Neural cell (in vitro differentiated cells): ENCODE measurements at regions not wholly inside any gene's neighbourhood (a gene's known extent, or its start where the extent isn't known, plus 50 kb on each side); places are given as distances from the start of the nearest gene placed in this dataset.

Source experiments
- H2AFZ ChIP-seq: fragments of 200-600, 300-800 bp; sonication (generic), shearing (Covaris generic); 2 replicates; pipeline ENCODE4 v1.6.0; 2014; ENCODE audit warnings: low read depth, mild to moderate bottlenecking, antibody characterized with exemption, low read length, moderate library complexity
- H3F3A ChIP-seq: fragments of 200-600 bp; shearing (Covaris generic); 2 replicates; pipeline ENCODE4 v1.6.1; 2016; ENCODE audit warnings: mild to moderate bottlenecking, moderate library complexity, mixed read lengths, antibody characterized with exemption, low read length; ENCODE audit not compliant: insufficient read depth, poor library complexity, severe bottlenecking
- H3K27ac ChIP-seq: fragments of 200-600, 300-800 bp; sonication (generic), shearing (Covaris generic); 2 replicates; pipeline ENCODE4 v1.5.1; 2014; ENCODE audit warnings: mild to moderate bottlenecking, low read length, moderate library complexity
- H3K27me3 ChIP-seq: fragments of 300-800, 200-600 bp; sonication (generic), shearing (Covaris generic); 2 replicates; pipeline ENCODE4 v1.6.0; 2014; ENCODE audit warnings: mild to moderate bottlenecking, low read depth, low read length, moderate library complexity; ENCODE audit not compliant: insufficient read depth
- H3K36me3 ChIP-seq: fragments of 300-800, 200-600 bp; sonication (generic), shearing (Covaris generic); 2 replicates; pipeline ENCODE4 v1.5.1; 2014; ENCODE audit warnings: mild to moderate bottlenecking, antibody characterized with exemption, low read length, moderate library complexity; ENCODE audit not compliant: insufficient read depth
- H3K4me2 ChIP-seq: fragments of 300-800, 200-600 bp; sonication (generic), shearing (Covaris generic); 2 replicates; pipeline ENCODE4 v1.6.0; 2014; ENCODE audit warnings: mild to moderate bottlenecking, low read length
- H3K4me3 ChIP-seq: fragments of 300-800, 200-600 bp; sonication (generic), shearing (Covaris generic); 2 replicates; pipeline ENCODE4 v1.5.1; 2014; ENCODE audit warnings: mild to moderate bottlenecking, low read length, moderate library complexity
- H3K79me2 ChIP-seq: fragments of 200-600 bp; shearing (Covaris generic); replicated peaks from 2 replicates; pipeline ENCODE4 v1.6.0; 2014; ENCODE audit warnings: mild to moderate bottlenecking, low read length, moderate library complexity; ENCODE audit not compliant: insufficient read depth
- H3K9ac ChIP-seq: fragments of 300-800, 200-600 bp; sonication (generic), shearing (Covaris generic); 2 replicates; pipeline ENCODE4 v1.6.1; 2016; ENCODE audit warnings: mild to moderate bottlenecking, low read length, mixed read lengths
- H3K9me2 ChIP-seq: fragments of 200-600 bp; shearing (Covaris generic); 2 replicates; pipeline ENCODE4 v1.6.1; 2016; ENCODE audit warnings: mild to moderate bottlenecking, low read length, mixed read lengths; ENCODE audit not compliant: insufficient read depth
- H3K9me3 ChIP-seq: fragments of 200-600, 300-800 bp; sonication (generic), shearing (Covaris generic); 2 replicates; pipeline ENCODE4 v1.6.1; 2016; ENCODE audit warnings: mild to moderate bottlenecking, mixed run types, low read length, moderate library complexity, mixed read lengths
- H4K20me1 ChIP-seq: fragments of 200-600 bp; shearing (Covaris generic); 2 replicates; pipeline ENCODE4 v1.6.1; 2016; ENCODE audit warnings: mild to moderate bottlenecking, mixed run types; ENCODE audit not compliant: insufficient read depth
- EP300 ChIP-seq: fragments of 450-650 bp; conservative IDR thresholded peaks from 2 replicates; pipeline ENCODE4 v1.6.1; 2014; ENCODE audit warnings: antibody characterized with exemption, mild to moderate bottlenecking, moderate library complexity; ENCODE audit not compliant: poor library complexity, severe bottlenecking
- EZH2 ChIP-seq: fragments of 200-600, 300-800 bp; shearing (Covaris generic), sonication (generic); IDR thresholded peaks from 2 replicates; pipeline ENCODE4 v1.6.1; 2014; ENCODE audit warnings: antibody characterized with exemption, low read length, borderline replicate concordance, mild to moderate bottlenecking; ENCODE audit not compliant: insufficient read depth, poor library complexity, severe bottlenecking
- MXI1 ChIP-seq: fragments of 450-650 bp; conservative IDR thresholded peaks from 2 replicates; pipeline ENCODE4 v1.6.1; 2014; ENCODE audit warnings: antibody characterized with exemption, mild to moderate bottlenecking; ENCODE audit not compliant: poor library complexity, severe bottlenecking
- POLR2AphosphoS5 ChIP-seq: IDR thresholded peaks from 2 replicates; pipeline ENCODE4 v1.6.1; 2012
- RAD21 ChIP-seq: fragments of 450-650 bp; conservative IDR thresholded peaks from 2 replicates; pipeline ENCODE4 v1.6.1; 2014; ENCODE audit warnings: antibody characterized with exemption, mild to moderate bottlenecking, moderate library complexity
- REST ChIP-seq: IDR thresholded peaks from 2 replicates; pipeline ENCODE4 v1.6.1; 2012; ENCODE audit warnings: borderline replicate concordance
- SMC3 ChIP-seq: fragments of 450-650 bp; conservative IDR thresholded peaks from 2 replicates; pipeline ENCODE4 v1.6.1; 2014; ENCODE audit warnings: antibody characterized with exemption, mild to moderate bottlenecking, moderate library complexity; ENCODE audit not compliant: poor library complexity
- TAF1 ChIP-seq: IDR thresholded peaks from 2 replicates; pipeline ENCODE4 v1.6.1; 2012; ENCODE audit warnings: low read depth
- TF ChIP-seq, protein P1 (sequence below): fragments of 450-650 bp; IDR thresholded peaks from 2 replicates; pipeline ENCODE4 v1.5.1; 2014; ENCODE audit warnings: antibody characterized with exemption, mild to moderate bottlenecking, moderate library complexity; ENCODE audit not compliant: poor library complexity, severe bottlenecking

GRCh38 chr18:40577239-40577980, 1377.6 kb upstream of the PIK3C3 start:
- no peak overlapping the region for H3K4me2 ChIP-seq
- H3K9me2 ChIP-seq: no peaks in the 10 kb centered on the region
- no peaks in the 10 kb centered on the region for H3K27me3 ChIP-seq
- no peak overlapping the region for H3K9ac ChIP-seq
- H3F3A ChIP-seq: peaks cover 3% of the 10 kb centered on the region
- no peaks in the 10 kb centered on the region for H4K20me1 ChIP-seq
- H3K4me3 ChIP-seq: no peak overlapping the region
- no peaks in the 10 kb centered on the region for H3K36me3 ChIP-seq
- no peaks in the 10 kb centered on the region for H3K9me3 ChIP-seq
- no peak overlapping the region for H2AFZ ChIP-seq
- H3K79me2 ChIP-seq: no peaks in the 10 kb centered on the region
- H3K27ac ChIP-seq: peak overlapping the region; percentile 2
- TF ChIP-seq POLR2AphosphoS5 (no peak), TAF1 (no peak), EZH2 (no peak), RAD21 (no peak), MXI1 (no peak), EP300 (no peak), REST (no peak), SMC3 (no peak)
- TF ChIP-seq, protein P1, sequence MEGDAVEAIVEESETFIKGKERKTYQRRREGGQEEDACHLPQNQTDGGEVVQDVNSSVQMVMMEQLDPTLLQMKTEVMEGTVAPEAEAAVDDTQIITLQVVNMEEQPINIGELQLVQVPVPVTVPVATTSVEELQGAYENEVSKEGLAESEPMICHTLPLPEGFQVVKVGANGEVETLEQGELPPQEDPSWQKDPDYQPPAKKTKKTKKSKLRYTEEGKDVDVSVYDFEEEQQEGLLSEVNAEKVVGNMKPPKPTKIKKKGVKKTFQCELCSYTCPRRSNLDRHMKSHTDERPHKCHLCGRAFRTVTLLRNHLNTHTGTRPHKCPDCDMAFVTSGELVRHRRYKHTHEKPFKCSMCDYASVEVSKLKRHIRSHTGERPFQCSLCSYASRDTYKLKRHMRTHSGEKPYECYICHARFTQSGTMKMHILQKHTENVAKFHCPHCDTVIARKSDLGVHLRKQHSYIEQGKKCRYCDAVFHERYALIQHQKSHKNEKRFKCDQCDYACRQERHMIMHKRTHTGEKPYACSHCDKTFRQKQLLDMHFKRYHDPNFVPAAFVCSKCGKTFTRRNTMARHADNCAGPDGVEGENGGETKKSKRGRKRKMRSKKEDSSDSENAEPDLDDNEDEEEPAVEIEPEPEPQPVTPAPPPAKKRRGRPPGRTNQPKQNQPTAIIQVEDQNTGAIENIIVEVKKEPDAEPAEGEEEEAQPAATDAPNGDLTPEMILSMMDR: no peak

- no peak overlapping the region for H2AFZ ChIP-seq
- H3K79me2 ChIP-seq: no peaks in the 10 kb centered on the region
- no peak overlapping the region for H3K9ac ChIP-seq
- H4K20me1 ChIP-seq: no peaks in the 10 kb centered on the region
- no peak overlapping the region for H3K4me3 ChIP-seq
- TF ChIP-seq MXI1 (no peak), SMC3 (no peak), REST (no peak), TAF1 (no peak), RAD21 (no peak), POLR2AphosphoS5 (no peak), EP300 (no peak), EZH2 (no peak)
- TF ChIP-seq, protein P1: no peak
- H3F3A ChIP-seq: peaks cover 3% of the 10 kb centered on the region
- no peaks in the 10 kb centered on the region for H3K36me3 ChIP-seq
- H3K9me3 ChIP-seq: no peaks in the 10 kb centered on the region
- H3K27ac ChIP-seq: peak overlapping the region; percentile 2
- H3K27me3 ChIP-seq: no peaks in the 10 kb centered on the region
- H3K9me2 ChIP-seq: no peaks in the 10 kb centered on the region
- no peak overlapping the region for H3K4me2 ChIP-seq
Measured at GRCh38 chr18:40576507-40577115, 1378.4 kb upstream of the PIK3C3 start.
